H9 (cell line): ENCODE measurements at regions not wholly inside any gene's neighbourhood (a gene's known extent, or its start where the extent isn't known, plus 50 kb on each side); places are given as distances from the start of the nearest gene placed in this dataset.

Experiments used
- DNase-seq: peaks from one replicate; pipeline ENCODE4 v3.0.0-alpha.2; 2017
- H2AFZ ChIP-seq: one replicate; pipeline ENCODE4 v1.6.1; 2013; ENCODE audit warnings: mild to moderate bottlenecking, low read length, control low read depth, moderate library complexity
- H2AK5ac ChIP-seq: 2 replicates; pipeline ENCODE4 v1.6.1; 2013; ENCODE audit warnings: low read length, control low read depth, mixed read lengths; ENCODE audit not compliant: insufficient read length
- H2BK120ac ChIP-seq: one replicate; pipeline ENCODE4 v1.6.1; 2013; ENCODE audit warnings: low read depth, mild to moderate bottlenecking, low read length, control low read depth, inconsistent platforms; ENCODE audit not compliant: poor library complexity, severe bottlenecking
- H2BK12ac ChIP-seq: 2 replicates; pipeline ENCODE4 v1.6.1; 2013; ENCODE audit warnings: low read length, control low read depth, mixed read lengths, low read depth; ENCODE audit not compliant: insufficient read length
- H2BK15ac ChIP-seq: 2 replicates; pipeline ENCODE4 v1.6.1; 2013; ENCODE audit warnings: low read depth, low read length, control low read depth
- H2BK20ac ChIP-seq: one replicate; pipeline ENCODE4 v1.6.1; 2013; ENCODE audit warnings: low read depth, mild to moderate bottlenecking, low read length, control low read depth, inconsistent platforms; ENCODE audit not compliant: poor library complexity, severe bottlenecking
- H2BK5ac ChIP-seq: 2 replicates; pipeline ENCODE4 v1.6.1; 2013; ENCODE audit warnings: low read length, control low read depth, mixed read lengths; ENCODE audit not compliant: insufficient read length
- H3K14ac ChIP-seq: 2 replicates; pipeline ENCODE4 v1.6.1; 2013; ENCODE audit warnings: low read length, control low read depth; ENCODE audit not compliant: insufficient read depth
- H3K18ac ChIP-seq: 2 replicates; pipeline ENCODE4 v1.6.1; 2013; ENCODE audit warnings: low read depth, mild to moderate bottlenecking, mixed read lengths, low read length, control low read depth; ENCODE audit not compliant: insufficient read length
- H3K23ac ChIP-seq: 2 replicates; pipeline ENCODE4 v1.6.1; 2013; ENCODE audit warnings: low read length, control low read depth, mixed read lengths, low read depth; ENCODE audit not compliant: insufficient read length
- H3K23me2 ChIP-seq: 2 replicates; pipeline ENCODE4 v1.6.1; 2013; ENCODE audit warnings: low read depth, mild to moderate bottlenecking, mixed read lengths, low read length, control low read depth; ENCODE audit not compliant: insufficient read length, poor library complexity, severe bottlenecking
- H3K27ac ChIP-seq: 2 replicates; pipeline ENCODE4 v1.5.1; 2013; ENCODE audit warnings: low read length, control low read depth, mixed read lengths, low read depth; ENCODE audit not compliant: insufficient read length
- H3K27me3 ChIP-seq: 2 replicates; pipeline ENCODE4 v1.6.1; 2013; ENCODE audit warnings: low read length, control low read depth, inconsistent platforms; ENCODE audit not compliant: insufficient read depth
- H3K4ac ChIP-seq: 2 replicates; pipeline ENCODE4 v1.6.1; 2013; ENCODE audit warnings: low read depth, mild to moderate bottlenecking, control low read depth, inconsistent platforms, low read length, moderate library complexity
- H3K4me1 ChIP-seq: 2 replicates; pipeline ENCODE4 v1.6.1; 2013; ENCODE audit warnings: low read length, control low read depth, inconsistent platforms; ENCODE audit not compliant: insufficient read depth
- H3K4me2 ChIP-seq: 2 replicates; pipeline ENCODE4 v1.6.1; 2013; ENCODE audit warnings: low read length, control low read depth, mixed read lengths; ENCODE audit not compliant: insufficient read length, insufficient read depth
- H3K56ac ChIP-seq: 2 replicates; pipeline ENCODE4 v1.6.1; 2013; ENCODE audit warnings: low read depth, mild to moderate bottlenecking, mixed read lengths, low read length, control low read depth; ENCODE audit not compliant: insufficient read length
- H3K79me1 ChIP-seq: 2 replicates; pipeline ENCODE4 v1.6.1; 2013; ENCODE audit warnings: low read depth, mild to moderate bottlenecking, moderate library complexity, low read length, control low read depth, inconsistent platforms; ENCODE audit not compliant: insufficient read depth, poor library complexity, severe bottlenecking
- H3K79me2 ChIP-seq: 2 replicates; pipeline ENCODE4 v1.6.1; 2013; ENCODE audit warnings: low read length, control low read depth, inconsistent platforms; ENCODE audit not compliant: insufficient read depth
- H3K9ac ChIP-seq: 2 replicates; pipeline ENCODE4 v1.6.1; 2013; ENCODE audit warnings: low read length, control low read depth, mixed read lengths; ENCODE audit not compliant: insufficient read length; ENCODE audit errors: extremely low read depth
- H3K9me3 ChIP-seq: one replicate; pipeline ENCODE4 v1.6.1; 2013; ENCODE audit warnings: low read depth, low read length, inconsistent platforms; ENCODE audit not compliant: control insufficient read depth
- H3T11ph ChIP-seq: one replicate; pipeline ENCODE4 v1.6.1; 2013; ENCODE audit warnings: mild to moderate bottlenecking, low read length, control low read depth, inconsistent platforms
- H4K20me1 ChIP-seq: one replicate; pipeline ENCODE4 v1.6.1; 2013; ENCODE audit not compliant: control insufficient read depth, insufficient read length, insufficient read depth
- H4K5ac ChIP-seq: 2 replicates; pipeline ENCODE4 v1.6.1; 2013; ENCODE audit warnings: low read depth, mild to moderate bottlenecking, mixed read lengths, low read length, control low read depth; ENCODE audit not compliant: insufficient read length
- H4K8ac ChIP-seq: replicated peaks from 2 replicates; pipeline ENCODE4 v1.6.1; 2013; ENCODE audit warnings: low read length, control low read depth, mixed read lengths, low read depth; ENCODE audit not compliant: insufficient read length
- H4K91ac ChIP-seq: 2 replicates; pipeline ENCODE4 v1.6.1; 2013; ENCODE audit warnings: low read depth, mild to moderate bottlenecking, moderate library complexity, mixed read lengths, low read length, control low read depth; ENCODE audit not compliant: insufficient read length
- H3K27ac Mint-ChIP-seq, 3 experiments: 2 replicates in 2 of 3; 3 replicates in 1 of 3; pipeline ENCODE4 v1.8.0; 2020 to 2021; ENCODE audit warnings: mixed read lengths in 3 of 3, mild to moderate bottlenecking in 1 of 3, moderate library complexity in 1 of 3
- H3K27me3 Mint-ChIP-seq: 2 replicates; pipeline ENCODE4 v1.8.0; 2021; ENCODE audit warnings: low read depth, mild to moderate bottlenecking, moderate library complexity, mixed read lengths
- H3K36me3 Mint-ChIP-seq, 3 experiments: 2 replicates in 2 of 3; 3 replicates in 1 of 3; pipeline ENCODE4 v1.8.0; 2020 to 2021; ENCODE audit warnings: low read depth in 3 of 3, mixed read lengths in 3 of 3; ENCODE audit not compliant: insufficient read depth in 1 of 3
- H3K4me1 Mint-ChIP-seq, 2 experiments: 2 replicates each; pipeline ENCODE4 v1.8.0; 2020; ENCODE audit warnings: mixed read lengths in 2 of 2
- H3K4me3 Mint-ChIP-seq, 2 experiments: 2 replicates in 1 of 2; 3 replicates in 1 of 2; pipeline ENCODE4 v1.8.0; 2020 to 2021; ENCODE audit warnings: mild to moderate bottlenecking in 2 of 2, mixed read lengths in 2 of 2, moderate library complexity in 1 of 2
- H3K9me3 Mint-ChIP-seq, 2 experiments: 2 replicates in 1 of 2; 3 replicates in 1 of 2; pipeline ENCODE4 v1.8.0; 2020; ENCODE audit warnings: mild to moderate bottlenecking in 2 of 2, mixed read lengths in 2 of 2, moderate library complexity in 1 of 2
- CTCF ChIP-seq: fragments of 200-600 bp; sonication (generic); conservative IDR thresholded peaks from 3 replicates; pipeline ENCODE4 v1.8.0; 2021; ENCODE audit warnings: antibody characterized with exemption, mild to moderate bottlenecking
- WGBS: extraction: QIAGEN DNeasy Blood & Tissue Kit; methylation state at CpG from one replicate; pipeline ENCODE4 v1.1.7; 2013; ENCODE audit warnings: missing lambda C conversion rate, low lambda C conversion rate, mixed read lengths; ENCODE audit not compliant: insufficient read length; ENCODE audit errors: extremely low coverage; 5-methylcytosine and 5-hydroxymethylcytosine counted together

GRCh38 chr2:187978356-187978755 lies 313.3 kb upstream of the GULP1 start:
- Histone ChIP-seq H3K9me3 (no peaks in the 10 kb centered on the region), H2BK20ac (no peak overlapping the region), H3K4ac (no peak overlapping the region), H3K18ac (no peak overlapping the region), H3K23me2 (no peaks in the 10 kb centered on the region), H3K23ac (no peak overlapping the region), H2AFZ (no peak overlapping the region), H2BK12ac (no peak overlapping the region), H3K27ac (no peak overlapping the region), H3K79me1 (no peaks in the 10 kb centered on the region), H3K9ac (no peak overlapping the region), H4K8ac (no peak overlapping the region), H2BK5ac (no peak overlapping the region), H3K79me2 (no peaks in the 10 kb centered on the region), H2BK120ac (no peak overlapping the region), H4K20me1 (no peaks in the 10 kb centered on the region), H3K4me1 (peaks cover 6% of the 10 kb centered on the region; the same call in 1 of the 2 replicates), H3K14ac (no peak overlapping the region), H2AK5ac (no peak overlapping the region), H3K4me2 (no peak overlapping the region), H3K27me3 (no peaks in the 10 kb centered on the region), H4K5ac (no peak overlapping the region), H3T11ph (no peak overlapping the region), H2BK15ac (no peak overlapping the region), H3K56ac (no peak overlapping the region), H4K91ac (no peak overlapping the region)
- Mint-ChIP-seq H3K4me3 (no peak overlapping the region), H3K27me3 (no peaks in the 10 kb centered on the region), H3K4me1 (peaks cover 29 to 40% of the 10 kb centered on the region in 2 experiments), H3K36me3 (no peaks in the 10 kb centered on the region), H3K9me3 (no peaks in the 10 kb centered on the region), H3K27ac (no peak overlapping the region; a peak in 1 of 7 replicates)
- DNase-seq: no peak
- TF ChIP-seq CTCF: no peak
- no CpG with 5 or more reads among the region's 3 CpGs for WGBS
